Skin of body (tissue), 1 donor: ENCODE measurements at regions not wholly inside any gene's neighbourhood (a gene's known extent, or its start where the extent isn't known, plus 50 kb on each side); places are given as distances from the start of the nearest gene placed in this dataset.
"Not testable (repeated sequence)": the region's sequence is repeated elsewhere in the genome, so short reads cannot be mapped to it uniquely, and the experiment has no call there.

ENCODE experiments used
- DNase-seq: peaks from one replicate; lab custom pipeline; 2025; lab: John Stamatoyannopoulos, UW

- DNase-seq, result peak; percentile 33
Measured at GRCh38 chr6:137309078-137309762, 90.0 kb upstream of the IFNGR1 start.

- DNase-seq, result no peak
Measured at GRCh38 chr6:137307163-137307854, 88.1 kb upstream of the IFNGR1 start.

GRCh38 chr6:137305691-137306090 lies 86.5 kb upstream of the IFNGR1 start:
- no peak for DNase-seq

GRCh38 chr6:137304020-137304780 lies 85.0 kb upstream of the IFNGR1 start:
- DNase-seq, result no peak

GRCh38 chr6:137303441-137303840 lies 84.3 kb upstream of the IFNGR1 start:
- no peak for DNase-seq

GRCh38 chr6:137299681-137300080 lies 80.5 kb upstream of the IFNGR1 start:
- no peak for DNase-seq

- no peak for DNase-seq
Measured at GRCh38 chr6:137297887-137298286, 78.7 kb upstream of the IFNGR1 start.

GRCh38 chr6:137292326-137292725 lies 73.1 kb upstream of the IFNGR1 start:
- not testable (repeated sequence) for DNase-seq

- DNase-seq, result no peak
Measured at GRCh38 chr6:137291441-137291840, 72.3 kb upstream of the IFNGR1 start.

- DNase-seq, result no peak
Measured at GRCh38 chr6:137290601-137291261, 71.5 kb upstream of the IFNGR1 start.

GRCh38 chr6:137286916-137287315 lies 67.7 kb upstream of the IFNGR1 start:
- DNase-seq, result no peak

GRCh38 chr6:137286368-137286767 lies 67.2 kb upstream of the IFNGR1 start:
- DNase-seq, result no peak

GRCh38 chr6:137284811-137285110 lies 65.6 kb upstream of the IFNGR1 start:
- no peak for DNase-seq

GRCh38 chr6:137283940-137284810 lies 65.0 kb upstream of the IFNGR1 start:
- no peak for DNase-seq

GRCh38 chr6:137283080-137283479 lies 63.9 kb upstream of the IFNGR1 start:
- no peak for DNase-seq

GRCh38 chr6:137282254-137282653 lies 63.1 kb upstream of the IFNGR1 start:
- no peak for DNase-seq

GRCh38 chr6:137279279-137279678 lies 60.1 kb upstream of the IFNGR1 start:
- not testable (repeated sequence) for DNase-seq

- no peak for DNase-seq
Measured at GRCh38 chr6:137277971-137278637, 58.9 kb upstream of the IFNGR1 start.

GRCh38 chr6:137272403-137272802 lies 53.2 kb upstream of the IFNGR1 start:
- no peak for DNase-seq
